OCI-LY7 (cell line): ENCODE measurements at regions not wholly inside any gene's neighbourhood (a gene's known extent, or its start where the extent isn't known, plus 50 kb on each side); places are given as distances from the start of the nearest gene placed in this dataset.
"Not testable (repeated sequence)": the region's sequence is repeated elsewhere in the genome, so short reads cannot be mapped to it uniquely, and the experiment has no call there.

ENCODE experiments used
- CTCF ChIP-seq: fragments of 200-600 bp; sonication (generic); conservative IDR thresholded peaks from 2 replicates; pipeline ENCODE4 v1.5.1; 2014; ENCODE audit warnings: mild to moderate bottlenecking, antibody characterized with exemption, low read length, moderate library complexity, mixed read lengths
- EZH2phosphoT487 ChIP-seq: fragments of 200-600 bp; sonication (generic); IDR thresholded peaks from 2 replicates; pipeline ENCODE4 v1.6.1; 2018; ENCODE audit warnings: low read depth, borderline replicate concordance, mild to moderate bottlenecking, mixed run types, antibody characterized with exemption, low read length, moderate library complexity, mixed read lengths

- TF ChIP-seq CTCF, EZH2phosphoT487: not testable (repeated sequence)
These were observed 71.3 kb upstream of the EPB41L1 start for GRCh38 chr20:36083200-36083599.
